ENCODE measurements at regions not wholly inside any gene's neighbourhood (a gene's known extent, or its start where the extent isn't known, plus 50 kb on each side); places are given as distances from the start of the nearest gene placed in this dataset.

DNA sequence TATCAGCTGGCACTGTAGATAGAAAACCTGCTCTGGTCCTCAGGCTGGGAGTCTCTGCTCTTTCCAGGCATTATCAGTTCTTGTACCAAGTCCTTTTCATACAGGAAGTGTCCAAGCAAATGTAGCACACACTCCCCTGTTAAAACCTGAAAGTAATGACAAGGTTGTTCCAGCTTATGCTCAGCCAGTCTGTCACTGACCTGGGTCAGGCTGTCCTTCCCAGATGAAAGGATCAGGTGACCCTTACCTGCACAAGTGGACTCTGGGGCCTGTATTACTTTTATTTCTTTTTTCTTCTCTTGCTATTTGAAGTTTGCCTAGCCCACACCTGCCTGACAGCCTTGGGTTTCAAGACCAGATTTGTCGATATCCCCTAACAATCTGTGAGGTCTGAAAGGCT, 156.3 kb upstream of the SESN3 start:
- TF ChIP-seq, protein P1, sequence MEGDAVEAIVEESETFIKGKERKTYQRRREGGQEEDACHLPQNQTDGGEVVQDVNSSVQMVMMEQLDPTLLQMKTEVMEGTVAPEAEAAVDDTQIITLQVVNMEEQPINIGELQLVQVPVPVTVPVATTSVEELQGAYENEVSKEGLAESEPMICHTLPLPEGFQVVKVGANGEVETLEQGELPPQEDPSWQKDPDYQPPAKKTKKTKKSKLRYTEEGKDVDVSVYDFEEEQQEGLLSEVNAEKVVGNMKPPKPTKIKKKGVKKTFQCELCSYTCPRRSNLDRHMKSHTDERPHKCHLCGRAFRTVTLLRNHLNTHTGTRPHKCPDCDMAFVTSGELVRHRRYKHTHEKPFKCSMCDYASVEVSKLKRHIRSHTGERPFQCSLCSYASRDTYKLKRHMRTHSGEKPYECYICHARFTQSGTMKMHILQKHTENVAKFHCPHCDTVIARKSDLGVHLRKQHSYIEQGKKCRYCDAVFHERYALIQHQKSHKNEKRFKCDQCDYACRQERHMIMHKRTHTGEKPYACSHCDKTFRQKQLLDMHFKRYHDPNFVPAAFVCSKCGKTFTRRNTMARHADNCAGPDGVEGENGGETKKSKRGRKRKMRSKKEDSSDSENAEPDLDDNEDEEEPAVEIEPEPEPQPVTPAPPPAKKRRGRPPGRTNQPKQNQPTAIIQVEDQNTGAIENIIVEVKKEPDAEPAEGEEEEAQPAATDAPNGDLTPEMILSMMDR (IDR thresholded peaks at IDR 0.05; ENCODE audit: poor library complexity) = no peak
- TF ChIP-seq EZH2 (IDR thresholded peaks at IDR 0.05; ENCODE audit: borderline replicate concordance) (no peak), EZH2phosphoT487 (IDR thresholded peaks at IDR 0.05; ENCODE audit: low read depth, severe bottlenecking, unreplicated experiment) (no peak)
